Bronchial epithelial cell (primary cell): ENCODE measurements at regions not wholly inside any gene's neighbourhood (a gene's known extent, or its start where the extent isn't known, plus 50 kb on each side); places are given as distances from the start of the nearest gene placed in this dataset.
"Not testable (repeated sequence)": the region's sequence is repeated elsewhere in the genome, so short reads cannot be mapped to it uniquely, and the experiment has no call there.

Experiments used
- DNase-seq: peaks from one replicate; pipeline ENCODE4 v3.0.0-alpha.2; 2010; ENCODE audit warnings: low read depth
- FAIRE-seq: peaks from 2 replicates; lab custom pipeline; 2011; peaks lifted over from hg19 to GRCh38; lab: Jason Lieb, UNC
- H3K27me3 ChIP-seq: 2 replicates; pipeline ENCODE4 v1.5.1; 2011; ENCODE audit warnings: low read length; ENCODE audit not compliant: control insufficient read depth, insufficient read depth
- H3K36me3 ChIP-seq: 2 replicates; pipeline ENCODE4 v1.5.1; 2011; ENCODE audit warnings: low read length; ENCODE audit not compliant: control insufficient read depth, insufficient read depth
- H3K4me3 ChIP-seq: 2 replicates; pipeline ENCODE4 v1.5.1; 2011; ENCODE audit warnings: mild to moderate bottlenecking, low read depth, low read length, control low read depth
- TF ChIP-seq, protein P1 (sequence below): IDR thresholded peaks from 2 replicates; pipeline ENCODE4 v1.5.1; 2011; ENCODE audit warnings: mild to moderate bottlenecking, moderate library complexity, low read length, control low read depth, inconsistent platforms; ENCODE audit not compliant: insufficient read depth, severe bottlenecking

DNA sequence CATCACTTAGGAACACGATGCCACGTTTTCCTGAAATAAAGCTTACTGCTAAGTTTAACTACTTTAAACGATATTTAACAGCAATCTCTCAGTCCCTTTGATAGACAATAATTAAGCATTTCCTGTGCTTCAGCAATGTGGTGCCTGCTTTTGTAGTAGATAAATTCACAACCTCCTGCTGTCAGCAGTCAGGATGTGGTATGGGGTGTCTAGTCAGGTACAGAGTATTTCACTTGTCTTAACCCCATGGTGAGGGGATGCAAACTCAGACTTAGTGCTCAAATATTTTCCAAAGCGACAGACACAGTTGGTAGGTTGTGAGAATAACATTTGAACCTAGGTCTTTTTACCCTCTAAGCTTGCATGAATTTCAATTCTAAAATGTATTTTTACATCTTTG lies 526.2 kb upstream of the PFKP start:
- no peak for FAIRE-seq
- no peak for DNase-seq
- no peak overlapping the region for H3K4me3 ChIP-seq
- H3K27me3 ChIP-seq: no peaks in the 10 kb centered on the region
- TF ChIP-seq, protein P1, sequence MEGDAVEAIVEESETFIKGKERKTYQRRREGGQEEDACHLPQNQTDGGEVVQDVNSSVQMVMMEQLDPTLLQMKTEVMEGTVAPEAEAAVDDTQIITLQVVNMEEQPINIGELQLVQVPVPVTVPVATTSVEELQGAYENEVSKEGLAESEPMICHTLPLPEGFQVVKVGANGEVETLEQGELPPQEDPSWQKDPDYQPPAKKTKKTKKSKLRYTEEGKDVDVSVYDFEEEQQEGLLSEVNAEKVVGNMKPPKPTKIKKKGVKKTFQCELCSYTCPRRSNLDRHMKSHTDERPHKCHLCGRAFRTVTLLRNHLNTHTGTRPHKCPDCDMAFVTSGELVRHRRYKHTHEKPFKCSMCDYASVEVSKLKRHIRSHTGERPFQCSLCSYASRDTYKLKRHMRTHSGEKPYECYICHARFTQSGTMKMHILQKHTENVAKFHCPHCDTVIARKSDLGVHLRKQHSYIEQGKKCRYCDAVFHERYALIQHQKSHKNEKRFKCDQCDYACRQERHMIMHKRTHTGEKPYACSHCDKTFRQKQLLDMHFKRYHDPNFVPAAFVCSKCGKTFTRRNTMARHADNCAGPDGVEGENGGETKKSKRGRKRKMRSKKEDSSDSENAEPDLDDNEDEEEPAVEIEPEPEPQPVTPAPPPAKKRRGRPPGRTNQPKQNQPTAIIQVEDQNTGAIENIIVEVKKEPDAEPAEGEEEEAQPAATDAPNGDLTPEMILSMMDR: no peak
- no peaks in the 10 kb centered on the region for H3K36me3 ChIP-seq

DNA sequence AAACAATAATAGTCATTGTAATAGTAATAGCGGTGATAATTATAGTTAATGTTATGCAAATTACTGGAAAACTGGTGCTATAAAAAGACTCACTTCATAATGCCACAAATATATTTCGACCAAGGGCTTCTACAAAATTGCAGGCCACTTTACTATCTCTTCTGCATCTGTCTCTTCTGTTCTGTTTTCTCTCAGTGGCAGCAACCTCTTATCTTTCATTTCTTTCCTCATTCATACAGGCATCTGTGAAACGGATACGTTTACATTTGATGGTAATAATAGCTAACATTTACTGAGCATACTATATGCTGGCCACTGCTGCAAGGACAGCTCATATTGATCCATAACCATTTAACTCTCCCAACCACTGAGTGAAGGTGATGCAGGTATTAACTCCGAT lies 537.4 kb upstream of the PFKP start:
- Histone ChIP-seq H3K36me3 (no peaks in the 10 kb centered on the region), H3K27me3 (no peaks in the 10 kb centered on the region), H3K4me3 (no peak overlapping the region)
- FAIRE-seq: no peak
- DNase-seq: no peak
- TF ChIP-seq, protein P1: no peak

DNA sequence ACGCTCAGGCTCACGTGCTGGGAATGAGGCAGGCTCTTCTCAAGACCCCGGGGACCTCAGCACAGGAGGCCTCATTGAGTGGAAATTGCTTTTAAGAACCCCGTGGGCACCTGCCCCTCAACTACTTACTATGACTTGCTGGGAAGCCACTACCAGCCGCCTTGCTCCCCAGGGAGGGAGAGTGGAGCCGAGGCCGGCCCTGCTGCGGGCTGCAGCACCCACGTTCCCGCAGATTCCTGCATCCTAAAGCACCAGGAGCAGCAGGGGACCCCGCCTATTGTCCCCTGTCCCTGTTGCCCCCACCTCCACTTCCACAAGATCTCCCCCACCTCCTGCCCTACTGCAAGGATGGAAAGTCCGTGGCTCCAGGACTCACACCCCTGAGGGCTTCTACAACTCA lies 541.6 kb upstream of the PFKP start:
- FAIRE-seq (no peak), DNase-seq (no peak)
- Histone ChIP-seq H3K36me3 (no peaks in the 10 kb centered on the region), H3K4me3 (no peak overlapping the region), H3K27me3 (no peaks in the 10 kb centered on the region)
- TF ChIP-seq, protein P1: no peak

DNA sequence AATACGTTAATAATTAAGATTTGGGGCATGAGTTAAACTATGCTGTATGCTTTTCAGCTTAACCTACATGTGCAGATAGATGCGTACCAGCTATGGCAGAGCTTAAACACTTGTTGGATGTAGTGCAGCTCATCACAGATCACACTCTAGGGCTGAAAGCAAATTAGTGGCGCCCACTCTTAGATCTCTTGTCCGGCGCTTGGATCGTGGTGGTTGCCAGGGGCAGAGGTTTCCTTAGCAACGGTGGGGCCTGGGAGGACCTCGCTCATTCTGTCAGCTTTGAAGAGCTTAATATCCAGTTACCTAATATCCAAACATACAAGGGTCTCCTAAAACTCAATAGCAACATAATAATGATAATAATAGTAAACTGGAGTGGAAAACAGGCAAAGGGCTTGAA lies 548.2 kb upstream of the PFKP start:
- TF ChIP-seq, protein P1: no peak
- DNase-seq (no peak), FAIRE-seq (no peak)
- Histone ChIP-seq H3K36me3 (no peaks in the 10 kb centered on the region), H3K4me3 (no peak overlapping the region), H3K27me3 (no peaks in the 10 kb centered on the region)

DNA sequence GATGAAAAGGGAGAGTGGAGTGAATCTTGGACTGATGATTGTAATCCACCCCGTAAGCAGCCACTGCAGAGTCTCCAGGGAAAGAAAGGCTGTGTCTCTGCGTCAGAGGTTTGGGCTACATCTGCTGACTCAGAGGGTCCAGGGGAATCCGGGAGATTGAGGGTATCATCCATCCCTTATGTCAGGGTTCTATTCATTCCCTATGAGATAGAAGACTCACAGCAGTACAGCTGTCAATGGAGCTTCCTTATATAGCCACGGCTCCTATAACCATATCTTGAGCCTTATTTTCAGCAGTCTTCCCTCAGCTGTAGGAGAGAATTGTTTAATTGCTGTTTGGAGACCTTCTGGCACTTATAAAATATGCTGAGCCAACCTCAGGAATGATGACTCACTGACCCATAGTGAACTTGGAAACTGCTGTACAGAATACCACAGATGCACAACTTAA lies 558.2 kb upstream of the PFKP start:
- FAIRE-seq: no peak
- H3K36me3 ChIP-seq: no peaks in the 10 kb centered on the region
- TF ChIP-seq, protein P1: no peak
- H3K27me3 ChIP-seq: no peaks in the 10 kb centered on the region
- no peak overlapping the region for H3K4me3 ChIP-seq
- DNase-seq: peak; percentile 13

DNA sequence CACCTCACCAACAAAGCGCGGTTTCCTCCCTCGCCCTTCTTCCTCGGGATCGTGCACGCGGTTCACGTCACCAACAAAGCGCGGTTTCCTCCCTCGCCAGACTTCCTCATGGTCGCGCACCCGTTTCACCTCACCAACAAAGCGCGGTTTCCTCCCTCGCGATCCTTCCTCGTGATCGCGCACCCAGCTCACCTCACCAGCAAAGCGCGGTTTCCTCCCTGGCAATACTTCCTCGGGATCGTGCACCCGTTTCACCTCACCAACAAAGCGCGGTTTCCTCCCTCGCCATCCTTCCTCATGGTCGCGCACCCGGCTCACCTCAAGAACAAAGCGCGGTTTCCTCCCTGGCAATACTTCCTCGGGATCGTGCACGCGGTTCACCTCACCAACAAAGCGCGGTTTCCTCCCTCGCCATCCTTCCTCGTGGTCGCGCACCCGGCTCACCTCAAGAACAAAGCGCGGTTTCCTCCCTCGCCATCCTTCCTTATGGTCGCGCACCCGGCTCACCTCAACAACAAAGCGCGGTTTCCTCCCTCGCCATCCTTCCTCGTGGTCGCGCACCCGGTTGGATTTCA lies 565.9 kb upstream of the PFKP start:
- not testable (repeated sequence) for H3K27me3 ChIP-seq, H3K36me3 ChIP-seq, H3K4me3 ChIP-seq, FAIRE-seq, DNase-seq
